Activated T-helper 17 cell treated with anti-CD3 and anti-CD28 coated beads, Interleukin-2, amount 50 U/mL, for 72 hours (primary cell): ENCODE measurements at regions not wholly inside any gene's neighbourhood (a gene's known extent, or its start where the extent isn't known, plus 50 kb on each side); places are given as distances from the start of the nearest gene placed in this dataset.
"Not testable (repeated sequence)": the region's sequence is repeated elsewhere in the genome, so short reads cannot be mapped to it uniquely, and the experiment has no call there.

Source experiments
- ATAC-seq: fragments of 150-1000 bp; cut with Tn5 transposase; replicated peaks from 2 replicates; pipeline ENCODE4 v1.10.0; 2021; ENCODE audit warnings: mild to moderate bottlenecking, moderate library complexity
- H3K27ac Mint-ChIP-seq: one replicate; pipeline ENCODE4 v1.8.0; 2022; ENCODE audit warnings: mixed read lengths
- H3K27me3 Mint-ChIP-seq: one replicate; pipeline ENCODE4 v1.8.0; 2022; ENCODE audit warnings: mixed read lengths
- H3K36me3 Mint-ChIP-seq: one replicate; pipeline ENCODE4 v1.8.0; 2022; ENCODE audit warnings: low read depth, mild to moderate bottlenecking, mixed read lengths
- H3K4me1 Mint-ChIP-seq: one replicate; pipeline ENCODE4 v1.8.0; 2022; ENCODE audit warnings: mixed read lengths
- H3K4me3 Mint-ChIP-seq: one replicate; pipeline ENCODE4 v1.8.0; 2022; ENCODE audit warnings: mild to moderate bottlenecking, mixed read lengths
- H3K9me3 Mint-ChIP-seq: one replicate; pipeline ENCODE4 v1.8.0; 2022; ENCODE audit warnings: mixed read lengths

- H3K27me3 Mint-ChIP-seq, H3K4me3 Mint-ChIP-seq, ATAC-seq, H3K4me1 Mint-ChIP-seq, H3K9me3 Mint-ChIP-seq, H3K27ac Mint-ChIP-seq, H3K36me3 Mint-ChIP-seq: not testable (repeated sequence)
Measured at GRCh38 chr5:122515210-122515609, 203.2 kb downstream of the SNCAIP start.

GRCh38 chr5:122515709-122516431 is 203.8 kb downstream of the SNCAIP start:
- Mint-ChIP-seq H3K27me3 (peaks cover 6% of the 10 kb centered on the region), H3K4me1 (no peaks in the 10 kb centered on the region), H3K9me3 (no peaks in the 10 kb centered on the region), H3K27ac (no peak overlapping the region), H3K36me3 (no peaks in the 10 kb centered on the region), H3K4me3 (no peak overlapping the region)
- ATAC-seq, result no peak

- Mint-ChIP-seq H3K9me3 (no peaks in the 10 kb centered on the region), H3K4me1 (no peaks in the 10 kb centered on the region), H3K4me3 (no peak overlapping the region), H3K27me3 (peaks cover 6% of the 10 kb centered on the region), H3K27ac (no peak overlapping the region), H3K36me3 (no peaks in the 10 kb centered on the region)
- no peak for ATAC-seq
Measured at GRCh38 chr5:122516432-122516743, 204.4 kb downstream of the SNCAIP start.

GRCh38 chr5:122517091-122517490 is 205.1 kb downstream of the SNCAIP start:
- H3K27me3 Mint-ChIP-seq, result peaks cover 6% of the 10 kb centered on the region
- no peaks in the 10 kb centered on the region for H3K36me3 Mint-ChIP-seq
- no peaks in the 10 kb centered on the region for H3K4me1 Mint-ChIP-seq
- H3K27ac Mint-ChIP-seq, result no peak overlapping the region
- no peaks in the 10 kb centered on the region for H3K9me3 Mint-ChIP-seq
- H3K4me3 Mint-ChIP-seq, result no peak overlapping the region
- no peak for ATAC-seq

DNA sequence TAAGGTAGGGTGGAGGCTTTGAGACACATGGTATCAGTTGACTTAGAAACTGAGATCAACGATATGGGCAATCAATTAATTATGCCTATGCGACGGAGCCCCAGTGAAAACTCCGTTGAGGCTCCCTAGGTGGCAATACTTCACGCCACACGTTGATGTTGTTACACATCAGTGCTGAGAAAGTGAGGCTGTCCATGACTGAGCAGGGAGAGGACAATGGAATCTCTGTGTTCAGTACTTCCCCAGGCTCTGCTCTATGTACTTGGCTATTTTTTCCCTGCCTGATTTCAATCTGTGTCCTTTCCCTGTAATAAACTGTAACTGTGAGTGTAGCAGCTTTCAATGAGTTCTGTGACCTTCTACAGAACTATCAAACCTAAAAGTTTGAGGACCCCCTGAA is 211.7 kb downstream of the SNCAIP start:
- peaks cover 19% of the 10 kb centered on the region for H3K27me3 Mint-ChIP-seq
- no peak overlapping the region for H3K27ac Mint-ChIP-seq
- H3K9me3 Mint-ChIP-seq, result no peaks in the 10 kb centered on the region
- no peak for ATAC-seq
- no peak overlapping the region for H3K4me3 Mint-ChIP-seq
- no peaks in the 10 kb centered on the region for H3K4me1 Mint-ChIP-seq
- H3K36me3 Mint-ChIP-seq, result no peaks in the 10 kb centered on the region

DNA sequence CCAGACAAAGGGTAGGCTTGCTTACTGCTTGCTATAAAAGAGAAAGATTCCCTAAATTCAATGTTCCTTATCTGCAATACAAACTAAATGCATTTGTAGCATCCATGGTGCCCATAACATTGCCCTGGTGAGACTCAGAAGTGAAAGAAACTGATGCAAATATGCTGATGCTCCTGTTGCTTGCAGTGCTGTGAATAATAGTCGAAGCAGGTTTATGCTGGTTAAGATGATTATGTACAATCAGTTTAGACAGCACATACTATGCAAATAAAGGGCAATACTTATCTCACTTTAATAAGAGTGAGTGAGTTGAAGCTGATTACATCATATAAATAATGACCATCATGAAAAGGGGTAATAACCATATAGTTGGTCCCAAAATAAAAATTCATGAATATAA is 215.5 kb downstream of the SNCAIP start:
- Mint-ChIP-seq H3K36me3 (no peaks in the 10 kb centered on the region), H3K4me1 (no peaks in the 10 kb centered on the region), H3K9me3 (no peaks in the 10 kb centered on the region), H3K27ac (no peak overlapping the region), H3K4me3 (no peak overlapping the region), H3K27me3 (peaks cover 13% of the 10 kb centered on the region)
- no peak for ATAC-seq

DNA sequence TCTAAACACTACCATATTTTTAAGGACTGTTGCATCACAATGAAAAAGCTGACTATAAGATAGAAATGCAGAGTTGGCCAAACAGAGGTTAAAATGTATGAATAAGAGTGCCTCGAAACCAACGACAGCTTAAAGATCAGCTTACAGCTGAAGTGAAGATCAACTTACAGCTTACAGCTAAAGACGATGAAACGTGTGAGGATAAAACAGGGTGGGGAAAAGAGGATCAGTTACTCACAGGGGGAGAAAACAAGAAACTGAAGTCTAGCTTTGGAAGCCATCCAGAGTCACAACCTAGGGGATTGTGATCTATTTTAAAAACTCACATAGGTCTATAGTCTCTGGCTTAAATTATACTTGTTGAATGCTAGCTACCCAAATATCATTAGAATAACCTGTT is 220.0 kb downstream of the SNCAIP start:
- Mint-ChIP-seq H3K9me3 (no peaks in the 10 kb centered on the region), H3K4me1 (no peaks in the 10 kb centered on the region), H3K36me3 (no peaks in the 10 kb centered on the region), H3K4me3 (no peak overlapping the region), H3K27ac (no peak overlapping the region), H3K27me3 (peaks cover 8% of the 10 kb centered on the region)
- ATAC-seq, result no peak

DNA sequence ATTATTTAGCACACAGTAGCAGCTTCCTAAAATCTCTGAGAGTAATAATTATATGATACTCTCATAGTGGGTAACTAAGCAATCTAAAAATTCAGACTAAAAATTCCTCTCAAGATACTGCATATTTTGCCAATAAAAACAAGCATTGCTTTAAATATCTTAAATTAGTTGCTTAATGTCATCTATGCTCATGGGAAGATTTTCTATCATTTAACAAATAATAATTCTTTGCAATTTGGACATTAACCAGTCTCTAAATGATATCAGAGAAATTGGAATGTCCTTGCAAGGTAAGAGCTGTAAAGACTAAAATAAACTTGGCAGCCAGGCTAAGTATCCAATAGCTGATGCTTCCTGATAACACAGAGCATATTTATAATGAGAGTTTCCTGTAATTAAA is 221.8 kb downstream of the SNCAIP start:
- H3K36me3 Mint-ChIP-seq, result no peaks in the 10 kb centered on the region
- no peak for ATAC-seq

GRCh38 chr5:122534829-122535228 is 222.8 kb downstream of the SNCAIP start:
- H3K27me3 Mint-ChIP-seq, result peaks cover 10% of the 10 kb centered on the region
- H3K9me3 Mint-ChIP-seq, result no peaks in the 10 kb centered on the region
- no peak overlapping the region for H3K4me3 Mint-ChIP-seq
- no peaks in the 10 kb centered on the region for H3K4me1 Mint-ChIP-seq
- H3K36me3 Mint-ChIP-seq, result no peaks in the 10 kb centered on the region
- ATAC-seq, result no peak
- H3K27ac Mint-ChIP-seq, result no peak overlapping the region

More for the DNA sequence above, 221.8 kb downstream of the SNCAIP start:
- Mint-ChIP-seq H3K27ac (no peak overlapping the region), H3K4me1 (no peaks in the 10 kb centered on the region), H3K27me3 (peaks cover 6% of the 10 kb centered on the region), H3K9me3 (no peaks in the 10 kb centered on the region), H3K4me3 (no peak overlapping the region)

- no peaks in the 10 kb centered on the region for H3K9me3 Mint-ChIP-seq
- no peak for ATAC-seq
- H3K27ac Mint-ChIP-seq, result no peak overlapping the region
- no peaks in the 10 kb centered on the region for H3K36me3 Mint-ChIP-seq
- peaks cover 18% of the 10 kb centered on the region for H3K27me3 Mint-ChIP-seq
- no peak overlapping the region for H3K4me3 Mint-ChIP-seq
- H3K4me1 Mint-ChIP-seq, result no peaks in the 10 kb centered on the region
Measured at GRCh38 chr5:122541388-122541787, 229.4 kb downstream of the SNCAIP start.

GRCh38 chr5:122545986-122546385 is 228.9 kb upstream of the SNX2 start:
- Mint-ChIP-seq H3K27ac (no peak overlapping the region), H3K9me3 (peaks cover 3% of the 10 kb centered on the region), H3K4me1 (no peaks in the 10 kb centered on the region), H3K27me3 (peaks cover 10% of the 10 kb centered on the region), H3K4me3 (no peak overlapping the region), H3K36me3 (no peaks in the 10 kb centered on the region)
- ATAC-seq, result no peak

GRCh38 chr5:122547219-122547618 is 227.7 kb upstream of the SNX2 start:
- H3K9me3 Mint-ChIP-seq, result peaks cover 3% of the 10 kb centered on the region
- no peak overlapping the region for H3K4me3 Mint-ChIP-seq
- no peak for ATAC-seq
- no peaks in the 10 kb centered on the region for H3K36me3 Mint-ChIP-seq
- H3K27ac Mint-ChIP-seq, result no peak overlapping the region
- peaks cover 8% of the 10 kb centered on the region for H3K27me3 Mint-ChIP-seq
- no peaks in the 10 kb centered on the region for H3K4me1 Mint-ChIP-seq

GRCh38 chr5:122547669-122548068 is 227.2 kb upstream of the SNX2 start:
- peaks cover 3% of the 10 kb centered on the region for H3K9me3 Mint-ChIP-seq
- H3K4me1 Mint-ChIP-seq, result no peaks in the 10 kb centered on the region
- H3K27ac Mint-ChIP-seq, result no peak overlapping the region
- peaks cover 6% of the 10 kb centered on the region for H3K27me3 Mint-ChIP-seq
- no peaks in the 10 kb centered on the region for H3K36me3 Mint-ChIP-seq
- H3K4me3 Mint-ChIP-seq, result no peak overlapping the region
- no peak for ATAC-seq

DNA sequence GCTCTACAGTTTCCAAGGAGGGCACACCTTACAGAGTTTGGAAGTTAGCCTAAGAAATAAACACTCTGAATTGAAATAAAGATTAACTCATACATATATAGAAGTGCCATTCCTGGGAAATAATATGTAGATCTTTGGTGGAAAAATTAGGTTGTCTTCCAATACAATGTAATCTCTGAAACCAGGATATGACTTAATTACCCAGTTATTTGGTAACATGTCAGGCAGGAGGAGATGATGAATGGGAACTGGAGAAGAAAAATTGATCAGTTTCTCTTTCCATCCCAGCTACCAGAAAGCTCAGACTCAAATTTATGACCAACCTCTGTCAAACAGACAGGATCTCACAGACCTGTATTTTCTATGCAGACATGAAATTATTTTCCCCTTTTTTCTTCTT is 215.2 kb upstream of the SNX2 start:
- no peak for ATAC-seq
- Mint-ChIP-seq H3K4me3 (no peak overlapping the region), H3K36me3 (no peaks in the 10 kb centered on the region), H3K27me3 (peaks cover 5% of the 10 kb centered on the region), H3K27ac (no peak overlapping the region), H3K4me1 (no peaks in the 10 kb centered on the region), H3K9me3 (no peaks in the 10 kb centered on the region)

GRCh38 chr5:122561209-122561608 is 213.7 kb upstream of the SNX2 start:
- no peak overlapping the region for H3K27ac Mint-ChIP-seq
- peaks cover 9% of the 10 kb centered on the region for H3K27me3 Mint-ChIP-seq
- no peak for ATAC-seq
- no peaks in the 10 kb centered on the region for H3K4me1 Mint-ChIP-seq
- no peaks in the 10 kb centered on the region for H3K36me3 Mint-ChIP-seq
- H3K4me3 Mint-ChIP-seq, result no peak overlapping the region
- no peaks in the 10 kb centered on the region for H3K9me3 Mint-ChIP-seq

GRCh38 chr5:122565331-122565730 is 209.5 kb upstream of the SNX2 start:
- no peak for ATAC-seq
- no peaks in the 10 kb centered on the region for H3K9me3 Mint-ChIP-seq
- no peak overlapping the region for H3K4me3 Mint-ChIP-seq
- H3K27me3 Mint-ChIP-seq, result peaks cover 18% of the 10 kb centered on the region
- H3K27ac Mint-ChIP-seq, result no peak overlapping the region
- H3K36me3 Mint-ChIP-seq, result no peaks in the 10 kb centered on the region
- no peaks in the 10 kb centered on the region for H3K4me1 Mint-ChIP-seq
